Naive thymus-derived CD4-positive, alpha-beta T cell (primary cell): ENCODE measurements at regions not wholly inside any gene's neighbourhood (a gene's known extent, or its start where the extent isn't known, plus 50 kb on each side); places are given as distances from the start of the nearest gene placed in this dataset.

ENCODE experiments used
- ATAC-seq: fragments of 150-1000 bp; cut with Tn5 transposase; 2 replicates; pipeline ENCODE4 v1.10.0; 2021; ENCODE audit warnings: mild to moderate bottlenecking, moderate library complexity
- CTCF ChIA-PET: fragments of 350-600 bp; sonication (Branson Sonifier 250); formaldehyde crosslinking; loops from one replicate; lab custom pipeline; 2021; ENCODE audit warnings: antibody characterized with exemption; lab: Charles Lee
- POLR2A ChIA-PET: fragments of 350-600 bp; sonication (Branson Sonifier 250); formaldehyde crosslinking; loops from one replicate; lab custom pipeline; 2021; ENCODE audit warnings: antibody characterized with exemption, inconsistent platforms; lab: Charles Lee
- DNase-seq, 9 donors: peaks; one replicate each; pipeline versions ENCODE4 v3.0.0 to v3.0.0-alpha.2; 2020 to 2022; ENCODE audit warnings: mixed read lengths in 1 of 9
- H3K27ac ChIP-seq: one replicate; pipeline ENCODE4 v1.7.0; 2013; ENCODE audit warnings: mild to moderate bottlenecking, low read depth, low read length, moderate library complexity
- H3K27me3 ChIP-seq, 2 donors: one replicate each; pipeline ENCODE4 v1.7.0; 2013; ENCODE audit warnings: low read length in 2 of 2, mild to moderate bottlenecking in 2 of 2, moderate library complexity in 2 of 2; ENCODE audit not compliant: control insufficient read depth in 2 of 2, insufficient read depth in 2 of 2
- H3K36me3 ChIP-seq, 3 experiments: 1 replicate in 2 of 3; 2 replicates in 1 of 3; pipeline ENCODE4 v1.7.0; 2013; ENCODE audit warnings: low read length in 3 of 3, mild to moderate bottlenecking in 3 of 3, moderate library complexity in 1 of 3; ENCODE audit not compliant: insufficient read depth in 3 of 3, control insufficient read depth in 2 of 3
- H3K4me1 ChIP-seq, 2 donors: one replicate each; pipeline ENCODE4 v1.7.0; 2013; ENCODE audit warnings: low read length in 2 of 2, mild to moderate bottlenecking in 2 of 2, moderate library complexity in 1 of 2; ENCODE audit not compliant: control insufficient read depth in 2 of 2, insufficient read depth in 2 of 2
- H3K4me3 ChIP-seq: 2 replicates; pipeline ENCODE4 v1.7.0; 2013; ENCODE audit warnings: mild to moderate bottlenecking, low read length
- H3K9me3 ChIP-seq, 3 experiments: 1 replicate in 2 of 3; 2 replicates in 1 of 3; pipeline ENCODE4 v1.7.0; 2013; ENCODE audit warnings: low read length in 3 of 3; ENCODE audit not compliant: control insufficient read depth in 2 of 3
- H3K27ac Mint-ChIP-seq, 9 donors: one replicate each; pipeline ENCODE4 v1.8.0; 2020 to 2022; ENCODE audit warnings: mixed read lengths in 9 of 9, mild to moderate bottlenecking in 8 of 9, moderate library complexity in 5 of 9, inconsistent platforms in 2 of 9
- H3K27me3 Mint-ChIP-seq, 5 donors: one replicate each; pipeline ENCODE4 v1.8.0; 2021 to 2022; ENCODE audit warnings: mixed read lengths in 5 of 5, mild to moderate bottlenecking in 1 of 5
- H3K36me3 Mint-ChIP-seq, 5 donors: one replicate each; pipeline ENCODE4 v1.8.0; 2020 to 2022; ENCODE audit warnings: mixed read lengths in 5 of 5, mild to moderate bottlenecking in 3 of 5, inconsistent platforms in 1 of 5
- H3K4me1 Mint-ChIP-seq, 7 donors: one replicate each; pipeline ENCODE4 v1.8.0; 2020 to 2022; ENCODE audit warnings: mixed read lengths in 7 of 7, mild to moderate bottlenecking in 3 of 7, inconsistent platforms in 1 of 7
- H3K4me3 Mint-ChIP-seq, 10 donors: one replicate each; pipeline ENCODE4 v1.8.0; 2020 to 2022; ENCODE audit warnings: mild to moderate bottlenecking in 10 of 10, mixed read lengths in 10 of 10, moderate library complexity in 6 of 10, inconsistent platforms in 2 of 10
- H3K9me3 Mint-ChIP-seq, 11 donors: one replicate each; pipeline ENCODE4 v1.8.0; 2020 to 2022; ENCODE audit warnings: mixed read lengths in 11 of 11, mild to moderate bottlenecking in 4 of 11, inconsistent platforms in 1 of 11, moderate library complexity in 1 of 11
- intact Hi-C, 2 donors: fragments of 100-400 bp; cut with micrococcal nuclease; formaldehyde crosslinking; loops; one replicate each; pipeline ENCODE4 v1.15.1; 2023

DNA sequence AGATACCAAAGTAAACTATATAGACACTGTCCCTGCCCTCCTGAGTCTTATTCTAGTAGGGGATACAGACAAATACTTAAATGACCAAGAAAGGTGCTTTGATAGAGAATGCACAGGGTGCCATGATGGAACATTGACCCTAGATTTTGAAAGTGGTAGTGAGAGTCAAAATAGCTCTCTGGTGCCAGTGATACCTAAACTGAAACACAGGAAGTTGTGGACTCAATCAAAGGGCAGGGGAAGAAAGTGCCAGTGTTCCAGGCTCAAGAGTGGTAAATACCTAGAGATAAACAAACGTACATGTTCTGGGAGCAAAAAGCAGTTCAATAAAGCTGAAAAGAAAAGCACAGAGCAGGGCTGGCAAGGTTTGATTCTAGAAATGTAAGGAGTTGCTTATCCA, 267.6 kb downstream of the ISL1 start:
- ATAC-seq (no peak), DNase-seq (no peak)
- Histone ChIP-seq H3K36me3 (no peaks in the 10 kb centered on the region), H3K27me3 (no peaks in the 10 kb centered on the region), H3K4me1 (no peaks in the 10 kb centered on the region), H3K27ac (no peak overlapping the region), H3K4me3 (no peak overlapping the region), H3K9me3 (no peaks in the 10 kb centered on the region)
- H3K36me3 Mint-ChIP-seq, result no peaks in the 10 kb centered on the region
- ChIA-PET CTCF (no interaction called here), POLR2A (no interaction called here)
- H3K27ac Mint-ChIP-seq, result no peak overlapping the region
- H3K27me3 Mint-ChIP-seq, result no peaks in the 10 kb centered on the region
- H3K4me1 Mint-ChIP-seq, result peaks cover 0 to 2% (median 0%) of the 10 kb centered on the region in 7 donors
- peaks cover 1 to 12% (median 4%) of the 10 kb centered on the region in 11 donors for H3K9me3 Mint-ChIP-seq
- intact Hi-C loops, result no loop called here
- no peak overlapping the region for H3K4me3 Mint-ChIP-seq

DNA sequence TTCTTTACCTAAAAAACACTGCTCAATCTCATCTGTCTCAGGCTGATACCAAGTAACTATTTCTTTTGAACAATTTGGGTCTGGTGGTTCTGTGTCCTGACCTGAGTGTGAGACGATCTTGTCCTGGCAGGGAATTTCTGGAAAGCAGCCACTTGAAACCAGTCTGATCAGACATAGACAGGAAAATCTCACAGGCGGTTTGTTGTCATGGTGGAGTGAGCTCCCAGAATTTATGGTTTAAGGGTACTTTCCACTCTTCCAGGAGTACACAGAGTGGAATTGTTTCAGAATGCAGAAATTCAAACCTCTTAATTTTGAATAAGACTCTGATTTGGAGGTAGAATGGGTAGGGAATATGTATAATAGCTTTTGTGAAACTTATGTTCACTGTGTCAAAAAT, 268.2 kb downstream of the ISL1 start:
- H3K9me3 ChIP-seq, result no peaks in the 10 kb centered on the region
- no peak overlapping the region for H3K4me3 ChIP-seq
- no peak overlapping the region for H3K4me3 Mint-ChIP-seq
- CTCF ChIA-PET, result no interaction called here
- H3K36me3 ChIP-seq, result no peaks in the 10 kb centered on the region
- POLR2A ChIA-PET, result no interaction called here
- H3K36me3 Mint-ChIP-seq, result no peaks in the 10 kb centered on the region
- H3K4me1 Mint-ChIP-seq, result peaks cover 0 to 2% (median 0%) of the 10 kb centered on the region in 7 donors
- no peak overlapping the region for H3K27ac ChIP-seq
- H3K27me3 Mint-ChIP-seq, result no peaks in the 10 kb centered on the region
- H3K27ac Mint-ChIP-seq, result no peak overlapping the region
- H3K4me1 ChIP-seq, result no peaks in the 10 kb centered on the region
- no peaks in the 10 kb centered on the region for H3K27me3 ChIP-seq
- DNase-seq (no peak), ATAC-seq (no peak)
- intact Hi-C loops, result no loop called here
- H3K9me3 Mint-ChIP-seq, result peaks cover 2 to 13% (median 4%) of the 10 kb centered on the region in 11 donors

DNA sequence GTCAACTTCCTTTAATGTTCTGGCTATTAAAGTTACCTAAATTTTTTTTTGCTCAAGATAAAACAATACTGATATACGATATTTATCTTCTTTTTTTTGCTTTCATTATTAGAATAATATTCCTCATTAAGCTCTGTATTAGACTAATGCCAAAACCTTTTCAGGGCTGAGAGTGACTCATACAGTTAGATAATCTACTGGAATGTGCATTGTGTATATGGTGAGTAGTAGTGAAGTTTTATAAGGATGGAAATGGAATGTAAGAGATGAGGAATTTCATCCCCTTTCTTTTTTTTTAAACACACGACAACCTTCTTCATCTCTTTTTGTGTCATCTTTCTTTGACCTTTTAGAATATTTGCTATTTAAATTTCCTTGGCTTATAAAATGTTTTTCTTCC, 268.6 kb downstream of the ISL1 start:
- Histone ChIP-seq H3K9me3 (no peaks in the 10 kb centered on the region), H3K27me3 (no peaks in the 10 kb centered on the region), H3K4me3 (no peak overlapping the region), H3K36me3 (no peaks in the 10 kb centered on the region), H3K27ac (no peak overlapping the region), H3K4me1 (no peaks in the 10 kb centered on the region)
- no peaks in the 10 kb centered on the region for H3K27me3 Mint-ChIP-seq
- DNase-seq, result no peak
- peaks cover 0 to 2% (median 0%) of the 10 kb centered on the region in 7 donors for H3K4me1 Mint-ChIP-seq
- POLR2A ChIA-PET, result no interaction called here
- no peak overlapping the region for H3K4me3 Mint-ChIP-seq
- no peak for ATAC-seq
- no peak overlapping the region for H3K27ac Mint-ChIP-seq
- intact Hi-C loops, result no loop called here
- CTCF ChIA-PET, result no interaction called here
- H3K9me3 Mint-ChIP-seq, result peaks cover 2 to 13% (median 4%) of the 10 kb centered on the region in 11 donors
- no peaks in the 10 kb centered on the region for H3K36me3 Mint-ChIP-seq

DNA sequence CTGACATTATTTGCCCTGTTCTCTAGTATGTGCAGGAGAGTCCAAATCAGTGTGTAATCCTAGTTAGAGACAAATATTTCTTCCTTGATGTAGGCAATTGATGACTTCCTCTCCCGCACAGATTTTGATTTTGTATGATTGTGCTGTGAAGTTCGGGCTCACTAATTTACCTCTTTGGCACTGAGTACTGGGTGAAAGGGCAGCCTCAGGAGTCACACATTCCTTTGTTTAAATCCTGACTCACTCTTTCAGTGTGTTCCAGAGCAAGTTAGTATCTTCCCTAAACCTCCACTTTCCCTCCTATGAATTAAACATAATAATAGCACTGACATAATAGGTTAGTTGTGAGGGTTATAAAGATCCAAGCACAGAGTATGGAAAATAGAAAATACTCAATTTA, 269.7 kb downstream of the ISL1 start:
- Histone ChIP-seq H3K27me3 (no peaks in the 10 kb centered on the region), H3K4me3 (no peak overlapping the region), H3K27ac (no peak overlapping the region), H3K36me3 (no peaks in the 10 kb centered on the region), H3K9me3 (no peaks in the 10 kb centered on the region), H3K4me1 (no peaks in the 10 kb centered on the region)
- POLR2A ChIA-PET, result no interaction called here
- Mint-ChIP-seq H3K4me3 (no peak overlapping the region), H3K9me3 (peaks cover 0 to 11% (median 3%) of the 10 kb centered on the region in 11 donors), H3K36me3 (no peaks in the 10 kb centered on the region), H3K27me3 (no peaks in the 10 kb centered on the region), H3K27ac (no peak overlapping the region), H3K4me1 (no peaks in the 10 kb centered on the region)
- intact Hi-C loops, result no loop called here
- no peak for DNase-seq
- CTCF ChIA-PET, result no interaction called here
- ATAC-seq, result no peak

DNA sequence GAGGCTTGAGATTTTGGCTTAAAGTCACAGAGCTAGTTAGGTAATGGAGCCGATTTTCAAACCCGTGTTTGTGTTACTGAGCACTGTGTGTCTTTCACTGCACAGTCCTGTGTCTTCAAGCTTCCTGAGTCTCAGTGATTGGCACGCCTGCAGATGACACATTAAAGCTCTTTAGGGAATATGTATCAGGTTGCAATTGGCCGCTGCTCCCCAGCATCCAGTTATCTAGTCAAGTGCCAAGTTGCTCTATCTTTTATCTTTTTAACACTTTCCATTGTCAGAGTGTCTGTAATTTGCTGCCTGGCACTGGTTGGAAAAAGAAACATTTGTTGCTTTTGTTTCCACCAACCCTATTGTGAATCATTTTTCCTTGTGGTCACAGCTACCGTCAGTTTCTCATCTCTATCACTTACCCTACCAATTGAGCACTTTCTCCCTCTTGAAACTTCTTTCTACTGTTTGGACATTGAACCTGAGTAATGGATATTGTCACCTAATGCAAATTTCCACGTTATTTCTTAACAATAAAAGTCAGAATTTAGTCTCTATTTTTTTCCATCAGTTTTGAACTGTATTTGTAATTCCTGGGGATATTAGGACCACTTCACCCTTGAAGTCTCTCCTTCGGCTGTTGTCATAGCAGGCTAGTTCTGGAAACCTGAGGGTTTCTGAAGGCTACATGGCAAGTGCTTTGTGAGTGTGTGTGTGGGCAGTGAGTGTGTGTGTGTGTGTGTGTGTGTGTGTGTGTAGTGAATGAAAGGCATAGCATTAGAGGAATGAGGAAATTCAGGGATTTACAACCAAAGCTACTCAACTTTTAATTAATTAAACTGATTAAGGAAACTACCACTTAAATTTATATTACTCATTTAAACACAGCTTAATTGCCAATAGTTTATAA, 274.3 kb downstream of the ISL1 start:
- POLR2A ChIA-PET, result no interaction called here

DNA sequence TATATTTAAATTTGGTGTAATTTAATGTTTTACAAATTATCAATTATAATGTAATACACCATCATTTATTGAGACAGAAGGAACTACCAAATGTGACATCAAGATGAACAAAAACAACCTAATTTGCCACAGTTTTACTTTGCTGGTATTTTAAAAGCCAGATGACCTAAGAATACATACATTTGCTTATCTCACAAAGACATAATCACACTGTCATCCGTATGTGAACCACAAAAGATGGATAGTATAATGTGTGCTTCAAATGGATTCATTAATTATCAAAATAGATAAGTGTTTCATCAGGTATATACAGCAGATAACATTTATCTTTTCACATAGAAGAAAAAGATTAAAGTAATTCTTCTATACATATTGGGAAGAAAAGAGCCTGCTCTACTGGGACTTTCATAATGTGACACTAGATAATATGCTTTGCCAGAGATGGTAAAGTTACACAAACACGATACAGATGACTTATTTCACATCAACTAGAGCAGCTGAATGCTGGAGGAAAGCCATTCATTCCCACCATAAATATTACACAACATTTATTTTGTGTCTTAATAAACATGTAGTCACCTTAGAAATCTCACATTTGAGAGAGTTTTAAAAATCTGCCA, 278.5 kb downstream of the ISL1 start:
- Mint-ChIP-seq H3K27ac (no peak overlapping the region), H3K36me3 (no peaks in the 10 kb centered on the region), H3K4me1 (no peaks in the 10 kb centered on the region), H3K27me3 (no peaks in the 10 kb centered on the region), H3K4me3 (no peak overlapping the region), H3K9me3 (peaks cover 0 to 5% (median 0%) of the 10 kb centered on the region in 11 donors)
- intact Hi-C loops, result no loop called here
- Histone ChIP-seq H3K4me1 (no peaks in the 10 kb centered on the region), H3K27me3 (no peaks in the 10 kb centered on the region), H3K9me3 (no peaks in the 10 kb centered on the region), H3K4me3 (no peak overlapping the region), H3K27ac (no peak overlapping the region), H3K36me3 (no peaks in the 10 kb centered on the region)
- ChIA-PET CTCF (no interaction called here), POLR2A (no interaction called here)
- ATAC-seq (no peak), DNase-seq (no peak)

More for the DNA sequence above, 274.3 kb downstream of the ISL1 start:
- H3K4me1 Mint-ChIP-seq, result no peaks in the 10 kb centered on the region
- H3K27ac ChIP-seq, result no peak overlapping the region
- no peak for DNase-seq
- CTCF ChIA-PET, result no interaction called here
- H3K27me3 Mint-ChIP-seq, result no peaks in the 10 kb centered on the region
- peaks cover 0 to 13% (median 2%) of the 10 kb centered on the region in 11 donors for H3K9me3 Mint-ChIP-seq
- intact Hi-C loops, result no loop called here
- H3K27ac Mint-ChIP-seq, result no peak overlapping the region
- H3K4me3 ChIP-seq, result no peak overlapping the region
- H3K4me1 ChIP-seq, result no peaks in the 10 kb centered on the region
- ATAC-seq, result no peak
- H3K36me3 Mint-ChIP-seq, result no peaks in the 10 kb centered on the region
- no peaks in the 10 kb centered on the region for H3K9me3 ChIP-seq
- H3K27me3 ChIP-seq, result no peaks in the 10 kb centered on the region
- H3K4me3 Mint-ChIP-seq, result no peak overlapping the region
- no peaks in the 10 kb centered on the region for H3K36me3 ChIP-seq
